ENCODE measurements at regions not wholly inside any gene's neighbourhood (a gene's known extent, or its start where the extent isn't known, plus 50 kb on each side); places are given as distances from the start of the nearest gene placed in this dataset.

- TF ChIP-seq CTCF (conservative IDR thresholded peaks at IDR 0.05; ENCODE audit: low read length): no peak
- TF ChIP-seq EZH2phosphoT487 (IDR thresholded peaks at IDR 0.05; ENCODE audit: borderline replicate concordance): no peak
Observed at GRCh38 chr11:15687342-15687741, 572.6 kb downstream of the INSC start.
